ENCODE measurements at regions not wholly inside any gene's neighbourhood (a gene's known extent, or its start where the extent isn't known, plus 50 kb on each side); places are given as distances from the start of the nearest gene placed in this dataset.

- no peak for DNase-seq
Measured at GRCh38 chr2:37472959-37473358, 128.5 kb downstream of the QPCT start.

GRCh38 chr2:37476411-37476810, 132.0 kb downstream of the QPCT start:
- DNase-seq = no peak

- no peak for DNase-seq
Measured at GRCh38 chr2:37477921-37478320, 133.5 kb downstream of the QPCT start.

- DNase-seq = no peak
Measured at GRCh38 chr2:37481244-37481643, 136.8 kb downstream of the QPCT start.

GRCh38 chr2:37489041-37489456, 144.6 kb downstream of the QPCT start:
- DNase-seq = no peak

GRCh38 chr2:37489536-37489935, 145.1 kb downstream of the QPCT start:
- DNase-seq = no peak

- no peak for DNase-seq
Measured at GRCh38 chr2:37493425-37493824, 149.0 kb downstream of the QPCT start.

GRCh38 chr2:37499113-37499512, 154.7 kb downstream of the QPCT start:
- no peak for DNase-seq

GRCh38 chr2:37500031-37500430, 155.6 kb downstream of the QPCT start:
- DNase-seq = no peak

GRCh38 chr2:37501113-37501512, 156.7 kb downstream of the QPCT start:
- no peak for DNase-seq

GRCh38 chr2:37506407-37507050, 162.1 kb downstream of the QPCT start:
- no peak for DNase-seq

- no peak for DNase-seq
Measured at GRCh38 chr2:37507051-37507410, 162.6 kb downstream of the QPCT start.

- no peak for DNase-seq
Measured at GRCh38 chr2:37507703-37508102, 163.3 kb downstream of the QPCT start.

- no peak for DNase-seq
Measured at GRCh38 chr2:37512971-37513370, 158.5 kb downstream of the CDC42EP3 start.

GRCh38 chr2:37523814-37524362, 147.6 kb downstream of the CDC42EP3 start:
- DNase-seq = no peak

GRCh38 chr2:37526323-37526722, 145.1 kb downstream of the CDC42EP3 start:
- DNase-seq = no peak

GRCh38 chr2:37526856-37527255, 144.6 kb downstream of the CDC42EP3 start:
- no peak for DNase-seq

- DNase-seq = no peak
Measured at GRCh38 chr2:37527361-37527760, 144.1 kb downstream of the CDC42EP3 start.

GRCh38 chr2:37529830-37530415, 141.5 kb downstream of the CDC42EP3 start:
- no peak for DNase-seq

GRCh38 chr2:37532503-37532902, 138.9 kb downstream of the CDC42EP3 start:
- no peak for DNase-seq

GRCh38 chr2:37537316-37537715, 134.1 kb downstream of the CDC42EP3 start:
- DNase-seq = no peak

GRCh38 chr2:37541516-37541915, 129.9 kb downstream of the CDC42EP3 start:
- no peak for DNase-seq

- DNase-seq = no peak
Measured at GRCh38 chr2:37543999-37544557, 127.4 kb downstream of the CDC42EP3 start.

- no peak for DNase-seq
Measured at GRCh38 chr2:37544591-37545031, 126.8 kb downstream of the CDC42EP3 start.
